GM12878 (cell line): ENCODE measurements at regions not wholly inside any gene's neighbourhood (a gene's known extent, or its start where the extent isn't known, plus 50 kb on each side); places are given as distances from the start of the nearest gene placed in this dataset.

Experiments used
- ATAC-seq: fragments of 200-7000 bp; cut with Tn5 transposase; 3 replicates; pipeline ENCODE4 v1.9.1; 2020; ENCODE audit warnings: mild to moderate bottlenecking, moderate library complexity
- BruUV-seq: library from RNA; stranded (reverse); fragments of 400-500 nt; replicated peaks from 2 replicates; lab custom pipeline; 2021; lab: Mats Ljungman, UMichigan
- CTCF ChIA-PET: fragments of 300-600 bp; sonication (Branson Sonifier 250); formaldehyde crosslinking; extraction: SDS; loops from one replicate; lab custom pipeline; 2021; ENCODE audit warnings: inconsistent platforms; lab: Yijun Ruan, JAX
- POLR2A ChIA-PET: fragments of 350-600 bp; formaldehyde crosslinking; extraction: SDS; loops from one replicate; lab custom pipeline; 2021; ENCODE audit warnings: inconsistent platforms; lab: Charles Lee
- RAD21 ChIA-PET: fragments of 300-600 bp; sonication (Branson Sonifier 250); formaldehyde crosslinking; loops from one replicate; lab custom pipeline; 2023; ENCODE audit warnings: antibody characterized with exemption; ENCODE audit not compliant: unreplicated experiment; lab: Charles Lee
- SMC1A ChIA-PET: fragments of 300-600 bp; sonication (Branson Sonifier 250); formaldehyde crosslinking; loops from one replicate; lab custom pipeline; 2023; ENCODE audit not compliant: unreplicated experiment, uncharacterized antibody; lab: Charles Lee
- DNase-seq: peaks from one replicate; pipeline ENCODE4 v3.0.0-alpha.2; 2011; ENCODE audit warnings: low read depth, low spot score
- FAIRE-seq: peaks from 3 replicates; lab custom pipeline; 2011; peaks lifted over from hg19 to GRCh38; lab: Jason Lieb, UNC
- H2AFZ ChIP-seq: 2 replicates; pipeline ENCODE4 v1.6.0; 2011; ENCODE audit warnings: low read depth, low read length, control low read depth; ENCODE audit not compliant: control insufficient read depth
- H3K27ac ChIP-seq: 2 replicates; pipeline ENCODE4 v1.5.1; 2011; ENCODE audit warnings: control low read depth; ENCODE audit not compliant: control insufficient read depth, insufficient read depth
- H3K27me3 ChIP-seq, 2 experiments: replicated peaks in 1 of 2; 2 replicates each; pipeline versions ENCODE4 v1.6.0 to v1.6.1; 2011; ENCODE audit warnings: low read length in 1 of 2; ENCODE audit not compliant: control insufficient read depth in 2 of 2, insufficient read depth in 2 of 2
- H3K36me3 ChIP-seq, 2 experiments: 2 replicates each; pipeline ENCODE4 v1.5.1; 2011; ENCODE audit warnings: low read length in 1 of 2; ENCODE audit not compliant: control insufficient read depth in 2 of 2, insufficient read depth in 2 of 2
- H3K4me1 ChIP-seq: 2 replicates; pipeline ENCODE4 v1.6.1; 2011; ENCODE audit warnings: mild to moderate bottlenecking, low read length, moderate library complexity, mixed read lengths; ENCODE audit not compliant: control insufficient read depth, insufficient read depth
- H3K4me2 ChIP-seq: 2 replicates; pipeline ENCODE4 v1.6.0; 2011; ENCODE audit warnings: control low read depth; ENCODE audit not compliant: control insufficient read depth, insufficient read depth
- H3K4me3 ChIP-seq: fragments of 200-600 bp; sonication (generic); 2 replicates; pipeline ENCODE4 v1.5.1; 2016
- H3K79me2 ChIP-seq: 2 replicates; pipeline ENCODE4 v1.6.0; 2011; ENCODE audit warnings: low read length; ENCODE audit not compliant: control insufficient read depth, insufficient read depth
- H3K9ac ChIP-seq: 2 replicates; pipeline ENCODE4 v1.8.0; 2011; ENCODE audit warnings: low read length, control low read depth, mixed read lengths; ENCODE audit not compliant: control insufficient read depth, insufficient read depth
- H3K9me3 ChIP-seq: replicated peaks from 3 replicates; pipeline ENCODE4 v1.5.1; 2011; ENCODE audit warnings: mild to moderate bottlenecking, low read length; ENCODE audit not compliant: control insufficient read depth, insufficient read depth
- H4K20me1 ChIP-seq: 2 replicates; pipeline ENCODE4 v1.6.0; 2011; ENCODE audit not compliant: control insufficient read depth, insufficient read depth
- GATAD2B ChIP-seq: fragments of 450-650 bp; conservative IDR thresholded peaks from 2 replicates; pipeline ENCODE4 v1.6.1; 2017; ENCODE audit warnings: low read depth, mild to moderate bottlenecking, moderate library complexity
- MLLT1 ChIP-seq: fragments of 450-650 bp; IDR thresholded peaks from 2 replicates; pipeline ENCODE4 v1.6.1; 2016; ENCODE audit warnings: mild to moderate bottlenecking
- NKRF ChIP-seq: fragments of 450-650 bp; conservative IDR thresholded peaks from 2 replicates; pipeline ENCODE4 v1.6.1; 2017; ENCODE audit warnings: mild to moderate bottlenecking, moderate library complexity
- PBX3 ChIP-seq: IDR thresholded peaks from 2 replicates; pipeline ENCODE4 v1.6.1; 2011; ENCODE audit warnings: mild to moderate bottlenecking, low read depth, low read length, moderate library complexity; ENCODE audit not compliant: insufficient replicate concordance
- RFX5 ChIP-seq: IDR thresholded peaks from 2 replicates; pipeline ENCODE4 v1.6.1; 2011; ENCODE audit warnings: low read depth, low read length, improper control_type of control experiment
- SPI1 ChIP-seq: IDR thresholded peaks from 2 replicates; pipeline ENCODE4 v1.6.1; 2011; ENCODE audit warnings: low read depth, mild to moderate bottlenecking, low read length, moderate library complexity, borderline replicate concordance; ENCODE audit not compliant: insufficient read depth
- SUZ12 ChIP-seq: fragments of 200-600 bp; sonication (generic); IDR thresholded peaks from one replicate; pipeline ENCODE4 v1.6.1; 2018; ENCODE audit warnings: antibody characterized with exemption, mild to moderate bottlenecking; ENCODE audit not compliant: unreplicated experiment
- TCF3 ChIP-seq: IDR thresholded peaks from 2 replicates; pipeline ENCODE4 v1.6.1; 2012; ENCODE audit warnings: low read depth, mild to moderate bottlenecking, low read length, borderline replicate concordance; ENCODE audit not compliant: insufficient read depth
- ZBED1 ChIP-seq: IDR thresholded peaks from 2 replicates; pipeline ENCODE4 v1.6.1; 2016; ENCODE audit warnings: borderline replicate concordance
- WGBS: methylation state at CpG from one replicate; pipeline ENCODE4 v1.1.6; 2016; ENCODE audit warnings: low lambda C conversion rate; ENCODE audit not compliant: insufficient replicate concordance, insufficient coverage; ENCODE audit errors: missing lambda C conversion rate; 5-methylcytosine and 5-hydroxymethylcytosine counted together
- in situ Hi-C: fragments of 300-500 bp; cut with MboI; formaldehyde crosslinking; loops from 9 replicates; pipeline ENCODE4 v1.14.3; 2018; ENCODE audit warnings: mixed read lengths
- intact Hi-C: fragments of 100-400 bp; cut with micrococcal nuclease; formaldehyde crosslinking; loops from one replicate; pipeline ENCODE4 v1.14.2; 2022; ENCODE audit not compliant: unreplicated experiment
- TF ChIP-seq, protein P1 (sequence below): fragments of 450-650 bp; IDR thresholded peaks from 2 replicates; pipeline ENCODE4 v1.6.1; 2016; ENCODE audit warnings: mild to moderate bottlenecking, moderate library complexity, borderline replicate concordance
- TF ChIP-seq, protein P2 (sequence below): fragments of 450-650 bp; IDR thresholded peaks from 2 replicates; pipeline ENCODE4 v1.6.1; 2017; ENCODE audit warnings: antibody characterized with exemption, mild to moderate bottlenecking, moderate library complexity

- POLR2A ChIA-PET, result interaction anchor here (0.8 to 2.0 kb wide), 4 partner anchors 8 to 23 kb away, joined by 4 to 10 read pairs (median 5); no protein-coding TSS in a partner anchor
- no peak overlapping the region for H3K4me2 ChIP-seq
- H3K4me3 ChIP-seq, result no peak overlapping the region
- in situ Hi-C loops, result no loop called here
- H3K79me2 ChIP-seq, result no peaks in the 10 kb centered on the region
- intact Hi-C loops, result no loop called here
- H3K9me3 ChIP-seq, result no peaks in the 10 kb centered on the region; the same call in 2 of the 3 replicates
- ATAC-seq (no peak), FAIRE-seq (no peak), DNase-seq (no peak)
- peaks cover 21% of the 10 kb centered on the region for H3K4me1 ChIP-seq
- H3K27me3 ChIP-seq, result no peaks in the 10 kb centered on the region
- H3K9ac ChIP-seq, result no peak overlapping the region
- RAD21 ChIA-PET, result interaction anchor here (0.9 to 2.8 kb wide), 2 partner anchors 11 to 28 kb away, joined by 3 to 11 read pairs; no protein-coding TSS in a partner anchor
- H3K36me3 ChIP-seq, result no peaks in the 10 kb centered on the region
- 94% methylated on average over 3 of the region's 3 CpGs for WGBS
- no TSS peak for BruUV-seq
- SMC1A ChIA-PET, result interaction anchor here (0.7 to 2.9 kb wide), 6 partner anchors 10 to 63 kb away, joined by 3 to 23 read pairs (median 4); no protein-coding TSS in a partner anchor
- no peak overlapping the region for H3K27ac ChIP-seq
- no peak overlapping the region for H2AFZ ChIP-seq
- CTCF ChIA-PET, result interaction anchor here (0.7 to 2.8 kb wide), 6 partner anchors 11 to 62 kb away, joined by 3 to 8 read pairs (median 4); no protein-coding TSS in a partner anchor
- no peaks in the 10 kb centered on the region for H4K20me1 ChIP-seq
- TF ChIP-seq MLLT1 (no peak), GATAD2B (no peak), NKRF (no peak), PBX3 (no peak), ZBED1 (no peak), TCF3 (no peak), SPI1 (no peak), RFX5 (no peak), SUZ12 (no peak)
- TF ChIP-seq, protein P1, sequence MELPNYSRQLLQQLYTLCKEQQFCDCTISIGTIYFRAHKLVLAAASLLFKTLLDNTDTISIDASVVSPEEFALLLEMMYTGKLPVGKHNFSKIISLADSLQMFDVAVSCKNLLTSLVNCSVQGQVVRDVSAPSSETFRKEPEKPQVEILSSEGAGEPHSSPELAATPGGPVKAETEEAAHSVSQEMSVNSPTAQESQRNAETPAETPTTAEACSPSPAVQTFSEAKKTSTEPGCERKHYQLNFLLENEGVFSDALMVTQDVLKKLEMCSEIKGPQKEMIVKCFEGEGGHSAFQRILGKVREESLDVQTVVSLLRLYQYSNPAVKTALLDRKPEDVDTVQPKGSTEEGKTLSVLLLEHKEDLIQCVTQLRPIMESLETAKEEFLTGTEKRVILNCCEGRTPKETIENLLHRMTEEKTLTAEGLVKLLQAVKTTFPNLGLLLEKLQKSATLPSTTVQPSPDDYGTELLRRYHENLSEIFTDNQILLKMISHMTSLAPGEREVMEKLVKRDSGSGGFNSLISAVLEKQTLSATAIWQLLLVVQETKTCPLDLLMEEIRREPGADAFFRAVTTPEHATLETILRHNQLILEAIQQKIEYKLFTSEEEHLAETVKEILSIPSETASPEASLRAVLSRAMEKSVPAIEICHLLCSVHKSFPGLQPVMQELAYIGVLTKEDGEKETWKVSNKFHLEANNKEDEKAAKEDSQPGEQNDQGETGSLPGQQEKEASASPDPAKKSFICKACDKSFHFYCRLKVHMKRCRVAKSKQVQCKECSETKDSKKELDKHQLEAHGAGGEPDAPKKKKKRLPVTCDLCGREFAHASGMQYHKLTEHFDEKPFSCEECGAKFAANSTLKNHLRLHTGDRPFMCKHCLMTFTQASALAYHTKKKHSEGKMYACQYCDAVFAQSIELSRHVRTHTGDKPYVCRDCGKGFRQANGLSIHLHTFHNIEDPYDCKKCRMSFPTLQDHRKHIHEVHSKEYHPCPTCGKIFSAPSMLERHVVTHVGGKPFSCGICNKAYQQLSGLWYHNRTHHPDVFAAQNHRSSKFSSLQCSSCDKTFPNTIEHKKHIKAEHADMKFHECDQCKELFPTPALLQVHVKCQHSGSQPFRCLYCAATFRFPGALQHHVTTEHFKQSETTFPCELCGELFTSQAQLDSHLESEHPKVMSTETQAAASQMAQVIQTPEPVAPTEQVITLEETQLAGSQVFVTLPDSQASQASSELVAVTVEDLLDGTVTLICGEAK, result no peak
- TF ChIP-seq, protein P2, sequence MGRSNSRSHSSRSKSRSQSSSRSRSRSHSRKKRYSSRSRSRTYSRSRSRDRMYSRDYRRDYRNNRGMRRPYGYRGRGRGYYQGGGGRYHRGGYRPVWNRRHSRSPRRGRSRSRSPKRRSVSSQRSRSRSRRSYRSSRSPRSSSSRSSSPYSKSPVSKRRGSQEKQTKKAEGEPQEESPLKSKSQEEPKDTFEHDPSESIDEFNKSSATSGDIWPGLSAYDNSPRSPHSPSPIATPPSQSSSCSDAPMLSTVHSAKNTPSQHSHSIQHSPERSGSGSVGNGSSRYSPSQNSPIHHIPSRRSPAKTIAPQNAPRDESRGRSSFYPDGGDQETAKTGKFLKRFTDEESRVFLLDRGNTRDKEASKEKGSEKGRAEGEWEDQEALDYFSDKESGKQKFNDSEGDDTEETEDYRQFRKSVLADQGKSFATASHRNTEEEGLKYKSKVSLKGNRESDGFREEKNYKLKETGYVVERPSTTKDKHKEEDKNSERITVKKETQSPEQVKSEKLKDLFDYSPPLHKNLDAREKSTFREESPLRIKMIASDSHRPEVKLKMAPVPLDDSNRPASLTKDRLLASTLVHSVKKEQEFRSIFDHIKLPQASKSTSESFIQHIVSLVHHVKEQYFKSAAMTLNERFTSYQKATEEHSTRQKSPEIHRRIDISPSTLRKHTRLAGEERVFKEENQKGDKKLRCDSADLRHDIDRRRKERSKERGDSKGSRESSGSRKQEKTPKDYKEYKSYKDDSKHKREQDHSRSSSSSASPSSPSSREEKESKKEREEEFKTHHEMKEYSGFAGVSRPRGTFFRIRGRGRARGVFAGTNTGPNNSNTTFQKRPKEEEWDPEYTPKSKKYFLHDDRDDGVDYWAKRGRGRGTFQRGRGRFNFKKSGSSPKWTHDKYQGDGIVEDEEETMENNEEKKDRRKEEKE, result no peak
Observed at GRCh38 chr10:62744136-62744535, 60.4 kb upstream of the ADO start.
